Mucosa of descending colon (tissue), 3 donors: ENCODE measurements at regions not wholly inside any gene's neighbourhood (a gene's known extent, or its start where the extent isn't known, plus 50 kb on each side); places are given as distances from the start of the nearest gene placed in this dataset.

ENCODE experiments used
- ATAC-seq: fragments of 200-7000 bp; cut with Tn5 transposase; one replicate; pipeline ENCODE4 v1.9.1; 2020; ENCODE audit warnings: mild to moderate bottlenecking, moderate library complexity
- DNase-seq, 3 donors: peaks; one replicate each; pipeline ENCODE4 v3.0.0-alpha.2; 2020
- H3K36me3 ChIP-seq: fragments of 200-600 bp; one replicate; pipeline ENCODE4 v1.8.0; 2021; ENCODE audit warnings: low read depth, mild to moderate bottlenecking
- H3K4me1 ChIP-seq: fragments of 200-600 bp; one replicate; pipeline ENCODE4 v1.8.0; 2021; ENCODE audit warnings: low read depth, mild to moderate bottlenecking
- H3K4me3 ChIP-seq: fragments of 200-600 bp; one replicate; pipeline ENCODE4 v1.8.0; 2021; ENCODE audit warnings: mild to moderate bottlenecking
- H3K9me3 ChIP-seq: fragments of 200-600 bp; one replicate; pipeline ENCODE4 v1.8.0; 2021; ENCODE audit warnings: mild to moderate bottlenecking
- intact Hi-C, 2 donors: fragments of 100-400 bp; cut with DNase I in 1 of 2; cut with micrococcal nuclease in 1 of 2; formaldehyde crosslinking; loops; one replicate each; pipeline versions ENCODE4 v1.11.0 to v1.11.1; 2022; cut with DNase I, micrococcal nuclease
- TF ChIP-seq, protein P1 (sequence below): fragments of 200-600 bp; IDR thresholded peaks from one replicate; pipeline ENCODE4 v1.8.0; 2022; ENCODE audit warnings: antibody characterized with exemption, mild to moderate bottlenecking
- donor health status: DM: no; HTN: no; CAD: no; lungs with moderate emphysema.
- donor health status: DM: no; HTN: no; CAD: no.
- donor health status: DM: no; HTN: yes; CAD: no.

DNA sequence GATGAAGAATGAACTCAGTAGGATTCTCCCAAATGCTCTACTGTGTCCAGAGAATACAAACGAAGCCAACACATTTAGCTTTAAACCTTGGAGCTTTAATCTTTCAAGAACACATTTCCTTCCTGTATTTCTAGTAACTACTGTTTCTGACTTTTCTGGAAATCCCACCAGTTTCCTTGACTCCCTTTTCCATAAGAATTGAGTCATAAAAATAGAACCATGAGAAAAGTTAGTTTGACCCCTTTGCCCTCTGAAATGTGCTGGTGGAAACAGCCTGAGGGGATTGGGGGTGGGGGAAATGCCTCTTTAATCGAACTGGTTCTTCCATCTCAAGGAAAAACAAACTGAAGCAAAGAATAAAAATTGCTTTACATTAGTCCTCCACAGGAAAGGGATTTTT lies 123.9 kb downstream of the TMEM17 start:
- Histone ChIP-seq H3K36me3 (no peaks in the 10 kb centered on the region), H3K4me3 (no peak overlapping the region), H3K9me3 (no peaks in the 10 kb centered on the region), H3K4me1 (no peaks in the 10 kb centered on the region)
- DNase-seq (no peak), ATAC-seq (no peak)
- intact Hi-C loops: loop anchor here in 1 of 2 donors (10.0 kb wide), 1 partner anchor 257 kb away; no protein-coding TSS in a partner anchor
- TF ChIP-seq, protein P1, sequence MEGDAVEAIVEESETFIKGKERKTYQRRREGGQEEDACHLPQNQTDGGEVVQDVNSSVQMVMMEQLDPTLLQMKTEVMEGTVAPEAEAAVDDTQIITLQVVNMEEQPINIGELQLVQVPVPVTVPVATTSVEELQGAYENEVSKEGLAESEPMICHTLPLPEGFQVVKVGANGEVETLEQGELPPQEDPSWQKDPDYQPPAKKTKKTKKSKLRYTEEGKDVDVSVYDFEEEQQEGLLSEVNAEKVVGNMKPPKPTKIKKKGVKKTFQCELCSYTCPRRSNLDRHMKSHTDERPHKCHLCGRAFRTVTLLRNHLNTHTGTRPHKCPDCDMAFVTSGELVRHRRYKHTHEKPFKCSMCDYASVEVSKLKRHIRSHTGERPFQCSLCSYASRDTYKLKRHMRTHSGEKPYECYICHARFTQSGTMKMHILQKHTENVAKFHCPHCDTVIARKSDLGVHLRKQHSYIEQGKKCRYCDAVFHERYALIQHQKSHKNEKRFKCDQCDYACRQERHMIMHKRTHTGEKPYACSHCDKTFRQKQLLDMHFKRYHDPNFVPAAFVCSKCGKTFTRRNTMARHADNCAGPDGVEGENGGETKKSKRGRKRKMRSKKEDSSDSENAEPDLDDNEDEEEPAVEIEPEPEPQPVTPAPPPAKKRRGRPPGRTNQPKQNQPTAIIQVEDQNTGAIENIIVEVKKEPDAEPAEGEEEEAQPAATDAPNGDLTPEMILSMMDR: no peak

DNA sequence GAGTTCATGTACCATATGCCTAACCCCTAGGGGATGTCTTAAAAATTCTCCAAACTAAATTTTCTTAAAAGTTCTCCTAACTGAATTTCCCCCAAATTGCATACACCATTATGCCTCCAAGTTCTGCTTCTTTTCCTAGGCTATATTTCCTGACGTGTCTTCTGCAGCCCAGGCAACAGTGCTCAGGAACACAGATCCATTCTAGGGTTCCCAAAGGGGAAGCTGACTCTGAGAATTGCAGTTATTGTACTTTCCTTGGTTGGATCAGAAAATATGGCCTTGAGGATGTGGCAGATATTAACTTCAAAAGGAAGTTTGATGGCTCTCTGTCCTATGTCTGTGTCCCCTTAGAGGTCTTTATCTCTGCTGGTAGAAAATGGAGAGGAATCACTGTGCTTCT lies 124.3 kb downstream of the TMEM17 start:
- intact Hi-C loops: loop anchor here in 1 of 2 donors (10.0 kb wide), 1 partner anchor 257 kb away; no protein-coding TSS in a partner anchor
- Histone ChIP-seq H3K9me3 (no peaks in the 10 kb centered on the region), H3K4me3 (no peak overlapping the region), H3K4me1 (no peaks in the 10 kb centered on the region), H3K36me3 (no peaks in the 10 kb centered on the region)
- TF ChIP-seq, protein P1: no peak
- no peak for DNase-seq
- ATAC-seq: no peak

DNA sequence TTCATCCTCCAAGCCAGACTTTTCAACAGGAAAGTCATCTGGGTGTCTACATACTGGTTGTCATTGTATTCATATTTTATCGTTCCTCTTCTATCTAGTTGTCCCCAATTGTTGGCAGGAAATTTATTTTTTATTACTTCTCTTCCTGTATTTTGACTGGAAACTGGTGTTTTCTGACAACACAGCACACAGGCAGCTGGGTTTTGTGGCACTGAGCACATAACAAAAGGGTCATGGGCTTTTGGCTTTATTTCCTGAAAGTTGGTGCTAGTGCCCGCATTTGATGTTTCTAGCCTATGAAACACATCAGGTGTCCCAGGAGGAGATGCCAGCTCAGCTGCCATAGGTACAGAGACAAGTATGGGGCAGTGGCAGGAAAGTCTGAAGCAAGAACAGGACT lies 126.4 kb downstream of the TMEM17 start:
- TF ChIP-seq, protein P1: no peak
- DNase-seq (no peak), ATAC-seq (no peak)
- Histone ChIP-seq H3K4me1 (no peaks in the 10 kb centered on the region), H3K36me3 (no peaks in the 10 kb centered on the region), H3K9me3 (no peaks in the 10 kb centered on the region), H3K4me3 (no peak overlapping the region)
- intact Hi-C loops: no loop called here

DNA sequence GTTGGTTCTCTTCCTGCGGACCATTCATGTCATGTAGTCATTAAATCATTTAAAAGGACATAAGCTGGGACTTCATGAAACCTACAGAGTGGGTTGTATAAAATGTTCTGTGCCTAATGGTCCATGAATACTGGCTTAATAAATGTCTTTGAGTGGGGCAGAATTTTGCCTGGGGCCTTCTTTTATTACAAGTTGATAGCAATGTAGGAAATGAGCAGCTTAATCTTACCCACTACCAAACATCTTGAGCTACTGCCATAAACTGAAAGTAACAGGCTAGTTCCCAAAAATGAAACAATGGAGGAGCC lies 130.9 kb downstream of the TMEM17 start:
- intact Hi-C loops: no loop called here
- H3K9me3 ChIP-seq: peaks cover 9% of the 10 kb centered on the region
- H3K36me3 ChIP-seq: no peaks in the 10 kb centered on the region
- ATAC-seq (no peak), DNase-seq (no peak)
- TF ChIP-seq, protein P1: no peak
- H3K4me3 ChIP-seq: no peak overlapping the region
- no peaks in the 10 kb centered on the region for H3K4me1 ChIP-seq

DNA sequence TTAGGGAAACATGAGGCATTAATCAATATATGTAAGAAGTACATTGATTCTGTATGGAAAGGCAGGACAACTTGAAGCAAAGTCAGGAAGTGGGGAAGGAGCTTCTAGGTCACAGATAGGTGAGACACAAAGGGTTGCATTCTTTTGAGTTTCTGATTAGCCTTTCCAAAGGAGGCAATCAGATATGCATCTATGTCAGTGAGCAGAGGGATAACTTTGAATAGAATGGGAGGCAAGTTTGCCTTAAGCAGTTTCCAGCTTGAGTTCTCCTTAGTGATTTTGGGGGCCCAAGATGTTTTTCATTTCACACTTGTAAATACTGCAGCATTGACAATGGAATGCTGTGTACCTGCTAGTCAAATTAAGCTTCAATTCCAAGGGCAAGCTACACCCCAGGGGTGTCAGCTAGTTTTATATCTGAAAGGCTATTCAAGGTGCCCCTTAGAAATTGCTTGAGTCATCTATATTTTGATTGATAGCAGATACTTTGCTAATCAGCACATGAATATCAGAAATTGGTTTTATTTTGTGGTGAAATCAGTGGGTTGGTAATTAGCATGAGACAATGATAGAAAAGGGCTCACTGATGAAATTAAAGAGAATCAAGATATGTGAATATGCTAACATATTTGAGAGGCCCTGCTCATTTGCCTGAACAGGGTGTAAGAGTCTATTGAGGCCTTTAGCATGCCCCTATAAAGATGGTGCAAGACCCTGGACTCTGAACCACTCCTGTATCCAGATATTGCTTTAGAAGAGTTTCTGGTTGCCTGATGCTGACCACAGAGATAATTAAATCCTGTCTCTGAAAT lies 131.5 kb downstream of the TMEM17 start:
- no peaks in the 10 kb centered on the region for H3K4me1 ChIP-seq
- no peak for DNase-seq
- no peak for ATAC-seq
- intact Hi-C loops: no loop called here
- H3K4me3 ChIP-seq: no peak overlapping the region
- no peaks in the 10 kb centered on the region for H3K36me3 ChIP-seq
- TF ChIP-seq, protein P1: no peak
- H3K9me3 ChIP-seq: peaks cover 9% of the 10 kb centered on the region
